Kasumi-1 (cell line): ENCODE measurements at regions not wholly inside any gene's neighbourhood (a gene's known extent, or its start where the extent isn't known, plus 50 kb on each side); places are given as distances from the start of the nearest gene placed in this dataset.

Source experiments
- DNase-seq, 2 experiments: peaks; one replicate each; lab custom pipeline; 2025; lab: John Stamatoyannopoulos, UW

DNA sequence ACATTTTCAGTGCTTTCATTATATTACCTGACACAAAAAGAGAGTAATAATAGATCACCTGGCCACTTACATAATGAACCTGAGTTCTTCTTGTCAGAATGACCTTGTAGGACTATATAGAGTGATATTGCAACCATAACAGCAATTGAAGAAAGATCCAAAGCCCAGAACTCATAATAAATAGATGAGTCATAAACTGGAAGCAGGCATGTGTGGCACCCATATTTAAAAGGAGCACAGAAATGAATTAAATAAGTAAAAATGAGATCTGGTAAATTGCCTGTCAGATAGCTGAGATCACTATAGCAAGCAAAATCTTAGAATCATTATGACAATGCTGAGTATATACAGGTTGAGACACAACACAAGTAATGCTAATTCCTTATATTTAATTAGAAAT, 331.8 kb downstream of the AASDHPPT start:
- no peak for DNase-seq

DNA sequence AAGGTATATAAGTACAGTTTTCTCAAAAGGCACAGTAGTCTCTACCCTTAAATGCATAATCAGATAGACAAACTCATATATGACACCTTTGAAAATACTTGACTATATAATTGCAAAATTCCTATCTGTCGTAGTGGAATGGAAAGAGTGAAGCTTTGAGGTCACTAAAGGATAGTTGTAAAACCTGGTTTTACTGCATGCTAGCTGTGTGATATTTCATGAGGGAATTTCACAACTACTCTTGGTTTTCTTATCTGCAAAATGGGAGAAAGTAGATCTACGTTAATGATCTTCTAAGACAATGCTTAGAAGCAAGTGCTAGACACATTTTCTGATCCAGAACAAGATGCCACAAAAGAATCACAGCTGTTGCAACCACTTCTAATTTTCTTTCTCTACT, 332.2 kb downstream of the AASDHPPT start:
- no peak for DNase-seq

DNA sequence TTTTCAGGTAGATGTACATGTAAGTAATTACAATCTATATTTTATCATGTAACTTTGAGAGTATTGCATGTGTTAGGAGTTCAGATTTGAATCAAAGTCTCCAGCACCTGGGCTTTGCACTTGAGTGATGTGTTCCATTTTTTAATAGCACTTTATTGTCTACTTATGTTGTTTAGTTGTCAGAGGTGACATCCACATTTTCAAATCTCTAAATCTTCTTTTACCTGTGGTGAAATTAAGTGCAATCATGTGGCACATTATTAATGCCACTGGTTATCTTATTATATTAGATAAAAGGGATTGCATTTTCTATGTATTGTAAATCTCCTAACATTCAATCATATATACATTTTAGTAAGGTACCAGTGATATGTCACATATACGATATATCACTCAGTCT, 333.4 kb downstream of the AASDHPPT start:
- no peak for DNase-seq

DNA sequence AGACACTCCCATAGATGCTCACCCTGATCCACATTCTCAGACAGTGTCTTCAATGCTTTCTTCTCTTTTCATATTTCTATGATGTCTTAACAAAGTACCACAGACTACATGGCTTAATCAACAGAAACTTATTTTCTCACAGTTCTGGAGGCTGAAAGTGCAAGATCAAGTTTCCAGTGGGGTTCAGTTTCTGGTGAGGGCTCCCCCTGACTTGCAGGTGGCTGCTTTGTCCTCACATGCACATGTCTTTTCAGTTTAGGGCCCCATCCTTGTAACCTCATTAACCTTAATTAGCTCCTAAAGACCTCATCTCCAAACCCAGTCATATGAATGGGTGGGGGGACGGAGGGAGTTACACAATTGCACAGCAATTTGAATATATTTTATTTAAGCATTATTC, 335.8 kb downstream of the AASDHPPT start:
- no peak for DNase-seq

DNA sequence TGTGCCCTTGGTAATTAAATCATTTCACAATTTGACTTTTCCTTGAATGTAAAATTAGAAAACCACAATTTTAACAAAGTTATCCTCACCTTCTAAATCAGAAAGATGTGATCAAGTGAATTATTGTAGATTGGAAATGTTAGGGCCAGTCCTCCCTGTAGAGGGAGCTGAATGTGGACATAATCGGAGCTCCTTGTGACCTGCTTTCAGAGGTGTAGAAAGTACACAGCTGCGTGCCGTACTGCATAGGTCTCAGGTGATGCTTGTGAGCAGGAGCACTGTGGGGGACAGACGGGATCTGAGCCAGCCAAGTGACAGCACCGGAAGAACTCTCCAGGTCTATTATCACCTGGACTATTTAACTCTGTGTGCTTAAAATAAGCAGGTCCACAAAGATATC, 338.0 kb downstream of the AASDHPPT start:
- DNase-seq, result no peak

DNA sequence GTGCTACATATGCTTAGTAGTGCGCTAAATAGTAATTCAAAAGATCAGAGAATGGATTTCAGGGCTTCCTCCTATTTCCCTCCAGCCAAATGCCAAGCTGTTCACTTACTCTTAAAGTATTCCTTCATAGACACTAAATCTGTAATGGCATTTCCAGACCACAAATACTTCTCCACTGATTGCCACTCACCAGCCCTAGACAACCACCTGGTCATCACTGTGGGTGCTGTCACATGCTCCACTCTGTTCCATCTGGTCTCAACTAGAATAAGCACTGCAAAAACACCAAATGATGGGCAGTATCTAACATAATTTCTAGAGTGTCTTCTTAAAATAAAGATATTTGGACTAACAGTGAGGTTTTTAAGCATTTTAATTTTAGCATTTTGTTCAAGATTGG, 341.3 kb downstream of the AASDHPPT start:
- DNase-seq, result no peak

DNA sequence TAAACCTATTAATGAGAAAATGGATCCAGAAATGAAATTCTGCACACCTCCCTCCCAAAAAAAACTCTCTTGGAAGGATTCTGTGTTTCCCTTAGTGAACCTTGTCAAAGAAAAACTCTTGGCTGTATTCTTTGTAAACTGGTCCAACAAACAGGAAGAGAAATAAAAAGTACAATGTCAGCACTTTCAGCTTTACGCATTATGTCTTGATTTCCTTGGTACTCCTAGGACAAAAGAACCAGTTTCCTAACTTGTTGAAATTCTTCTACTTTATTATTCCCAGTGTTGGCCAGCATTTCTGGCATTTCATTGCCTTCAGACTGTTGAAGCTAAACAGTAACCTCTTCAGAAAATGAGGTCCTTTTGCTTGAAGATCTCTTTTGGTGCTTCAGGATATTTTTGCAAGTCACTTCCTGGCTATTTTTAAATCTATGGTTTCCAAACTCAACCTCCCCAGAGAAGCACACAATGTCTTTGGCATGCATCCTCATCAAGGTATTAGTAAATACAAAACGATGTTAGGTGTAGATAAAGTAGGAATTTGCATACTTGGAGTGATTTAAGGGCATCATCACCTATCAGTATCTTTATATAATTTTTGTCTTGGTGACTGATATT, 342.7 kb downstream of the AASDHPPT start:
- DNase-seq, result no peak

DNA sequence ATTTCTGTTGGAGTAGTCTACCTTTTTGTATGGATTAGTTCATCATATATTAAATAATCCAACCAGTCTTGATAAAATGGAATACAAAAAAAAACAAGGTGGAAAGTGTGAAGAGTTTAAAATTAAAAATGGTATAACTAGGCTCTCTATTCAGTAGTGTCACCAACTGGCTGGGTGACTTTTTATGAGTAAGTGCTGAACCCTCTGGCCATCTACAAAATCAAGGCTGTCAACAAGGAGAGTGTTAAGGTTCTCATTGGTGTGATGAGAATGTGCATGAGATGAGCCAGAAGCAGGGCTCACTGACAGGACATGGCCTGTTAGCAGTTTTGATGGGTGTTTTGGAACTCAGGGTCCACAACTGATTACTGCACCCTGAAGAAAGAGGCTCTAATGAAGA, 343.2 kb downstream of the AASDHPPT start:
- no peak for DNase-seq

DNA sequence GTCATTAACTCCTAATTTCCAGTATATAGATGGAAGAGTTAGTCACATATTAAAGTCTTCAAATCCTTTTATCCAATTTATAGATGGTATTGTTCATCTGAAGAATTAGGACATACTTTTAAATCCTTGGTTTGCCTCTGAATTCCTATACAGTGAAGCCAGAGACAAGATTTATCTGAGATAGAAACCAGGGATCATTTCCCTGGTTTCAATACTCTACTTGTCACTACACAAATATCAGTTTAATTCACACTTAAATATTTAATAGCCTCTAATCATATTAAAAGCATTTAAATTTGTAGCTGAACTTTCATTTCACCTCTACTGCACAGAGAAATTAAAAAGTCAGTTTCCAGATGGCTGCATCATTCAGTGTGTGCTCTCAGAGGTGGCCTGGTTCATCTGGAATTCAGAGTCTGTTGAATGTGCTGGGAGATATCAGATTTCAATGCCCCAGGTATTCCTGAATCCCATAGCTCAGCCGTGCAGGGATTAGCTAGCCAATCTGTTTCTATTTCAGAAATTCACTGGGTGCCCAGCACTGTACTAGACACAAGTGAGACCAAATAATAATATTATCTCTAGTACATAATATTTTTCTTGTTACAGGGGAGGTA, 344.3 kb downstream of the AASDHPPT start:
- DNase-seq, result no peak

DNA sequence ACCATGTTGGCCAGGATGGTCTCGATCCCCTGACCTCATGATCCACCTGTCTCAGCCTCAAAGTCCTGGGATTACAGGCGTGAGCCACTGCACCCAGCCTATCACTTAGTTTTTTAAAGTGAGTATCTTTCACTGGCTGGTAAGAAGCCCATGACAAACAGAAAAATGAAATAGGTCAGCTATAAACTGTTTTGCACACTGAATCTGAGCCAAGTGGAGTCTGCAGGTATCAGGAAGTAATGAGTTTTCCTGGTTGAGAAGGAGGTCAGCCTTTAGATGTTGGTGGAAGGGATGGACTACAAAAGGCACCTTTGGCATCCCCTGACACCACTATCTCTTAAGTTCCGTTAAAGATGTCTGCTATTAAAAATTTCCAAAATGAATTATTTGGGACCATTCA, 345.1 kb downstream of the AASDHPPT start:
- no peak for DNase-seq

DNA sequence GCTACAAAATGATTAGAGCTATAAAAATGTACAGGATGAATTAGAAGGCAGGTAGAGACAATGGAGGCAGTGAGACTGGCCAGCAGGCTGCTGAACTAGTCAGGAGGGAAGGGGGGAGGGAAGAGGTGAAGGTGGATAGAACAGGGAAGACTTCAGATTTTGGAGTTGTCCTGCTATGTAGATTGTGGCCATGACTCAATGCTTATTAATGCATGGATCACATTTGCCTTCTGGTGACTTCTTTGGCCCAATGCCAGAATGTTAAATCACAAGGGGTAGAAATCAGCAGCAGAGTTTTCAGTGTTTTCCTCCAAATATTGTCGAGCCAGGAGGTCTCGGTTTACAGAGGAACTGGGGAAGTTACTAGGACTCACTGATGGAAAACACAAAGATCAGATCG, 346.6 kb downstream of the AASDHPPT start:
- no peak for DNase-seq

DNA sequence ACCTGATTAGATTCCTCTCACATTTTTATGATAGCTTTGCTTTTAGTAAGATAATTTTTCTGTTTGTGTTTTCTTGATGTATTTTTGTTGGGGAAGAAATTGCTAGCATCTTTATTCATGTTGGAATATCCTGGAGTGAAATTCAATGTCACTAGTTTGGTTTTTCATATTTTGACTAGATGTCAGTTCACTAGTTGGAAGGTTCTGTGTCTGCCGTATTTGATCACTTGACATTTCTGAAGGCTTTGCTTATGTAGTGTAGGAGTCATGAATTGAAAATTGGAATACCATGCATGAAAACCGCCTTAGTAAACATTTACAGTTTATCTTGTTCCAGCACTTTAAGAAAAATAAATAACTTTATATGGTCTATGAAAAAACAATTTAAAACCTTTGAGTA, 348.4 kb downstream of the AASDHPPT start:
- no peak for DNase-seq

DNA sequence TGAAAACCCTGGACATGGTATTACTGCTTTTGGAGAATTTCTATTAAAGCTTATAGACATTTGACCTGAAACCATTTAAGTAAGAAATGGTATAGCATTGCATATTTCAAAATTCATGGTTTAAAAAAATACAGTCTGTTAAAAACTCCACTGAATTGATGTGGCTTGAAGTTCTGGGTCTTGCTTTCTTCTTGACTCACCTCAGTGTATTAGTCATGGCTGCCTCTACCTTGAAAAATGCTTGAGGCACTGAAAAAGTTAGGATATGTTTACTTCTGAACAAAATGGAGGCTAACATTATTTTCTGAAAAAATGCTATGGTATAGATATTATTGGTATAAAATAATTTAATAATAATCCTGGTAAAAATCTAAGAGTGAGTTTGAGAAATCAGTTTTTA, 349.2 kb downstream of the AASDHPPT start:
- DNase-seq, result no peak

DNA sequence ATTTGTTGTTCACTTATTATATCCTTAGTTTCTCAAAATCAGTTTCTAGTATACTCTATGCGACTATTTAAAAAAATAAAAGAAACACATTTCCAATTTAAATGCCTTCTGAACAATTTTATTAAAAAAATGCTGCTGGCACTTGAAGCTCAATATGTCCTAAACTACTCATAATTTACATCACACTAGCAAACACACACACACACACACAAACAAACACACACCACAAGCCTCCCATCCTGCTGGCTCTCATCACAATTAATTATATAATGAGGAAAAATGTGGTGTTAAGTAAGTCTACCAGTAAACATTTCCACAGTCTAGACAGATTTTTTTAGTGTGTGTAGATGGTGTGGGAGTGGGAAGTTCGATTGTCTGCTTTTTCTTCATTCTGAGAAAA, 350.3 kb downstream of the AASDHPPT start:
- no peak for DNase-seq

DNA sequence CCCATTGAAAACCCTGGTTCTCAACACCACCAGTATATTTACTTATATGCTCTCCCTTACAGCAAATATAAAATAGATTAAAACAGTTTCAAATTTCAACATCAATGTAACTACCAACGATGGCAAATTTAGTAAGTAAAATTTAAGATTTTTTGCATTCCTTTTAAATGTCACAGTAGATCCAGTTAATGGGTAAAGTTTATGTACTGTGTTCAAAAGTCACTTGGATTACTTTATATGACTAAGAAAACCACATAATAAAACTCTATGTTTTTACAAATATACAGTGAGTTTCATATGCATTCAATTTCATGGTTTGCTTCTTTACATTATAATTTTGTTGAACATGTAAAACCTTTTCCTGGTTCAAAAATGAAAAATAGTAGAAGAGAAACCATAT, 364.6 kb downstream of the AASDHPPT start:
- no peak for DNase-seq

DNA sequence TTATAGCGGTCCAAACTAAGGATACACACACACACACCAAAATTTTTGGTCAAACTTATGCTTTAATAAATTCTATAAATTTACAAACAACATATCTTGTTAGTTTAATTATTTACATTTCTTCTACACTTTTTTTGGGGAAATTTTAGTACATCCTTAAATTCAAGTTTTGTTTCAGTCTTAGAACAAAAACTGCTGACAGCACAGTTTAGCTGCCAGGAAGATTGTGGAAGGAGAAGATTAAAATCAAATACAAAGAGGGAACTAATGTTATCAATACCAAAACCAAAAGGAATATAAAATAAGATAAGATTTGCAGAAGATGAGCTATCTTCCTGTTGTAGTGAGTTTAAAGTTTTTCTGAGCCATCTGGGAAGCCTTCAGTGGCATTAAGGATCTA, 368.8 kb downstream of the AASDHPPT start:
- no peak for DNase-seq

DNA sequence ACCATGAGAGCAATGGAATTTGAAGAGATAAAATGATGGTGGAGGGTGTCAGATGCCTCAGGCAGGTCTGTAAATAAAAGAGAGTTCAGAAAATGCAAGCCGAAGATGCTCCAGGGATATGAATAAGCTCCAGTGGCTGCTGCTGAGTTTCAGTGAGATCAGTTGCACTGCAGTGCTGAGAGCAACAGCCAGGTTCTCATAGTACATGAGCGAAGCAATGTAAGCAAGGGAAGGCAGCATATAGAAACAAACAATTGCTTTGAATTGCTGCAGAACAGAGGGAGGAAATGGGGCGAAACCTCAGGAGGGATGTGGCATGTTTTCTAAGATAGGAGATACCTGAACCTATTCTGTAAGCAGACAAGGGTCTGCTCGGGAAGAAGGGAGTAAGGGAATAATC, 369.5 kb downstream of the AASDHPPT start:
- DNase-seq, result no peak

DNA sequence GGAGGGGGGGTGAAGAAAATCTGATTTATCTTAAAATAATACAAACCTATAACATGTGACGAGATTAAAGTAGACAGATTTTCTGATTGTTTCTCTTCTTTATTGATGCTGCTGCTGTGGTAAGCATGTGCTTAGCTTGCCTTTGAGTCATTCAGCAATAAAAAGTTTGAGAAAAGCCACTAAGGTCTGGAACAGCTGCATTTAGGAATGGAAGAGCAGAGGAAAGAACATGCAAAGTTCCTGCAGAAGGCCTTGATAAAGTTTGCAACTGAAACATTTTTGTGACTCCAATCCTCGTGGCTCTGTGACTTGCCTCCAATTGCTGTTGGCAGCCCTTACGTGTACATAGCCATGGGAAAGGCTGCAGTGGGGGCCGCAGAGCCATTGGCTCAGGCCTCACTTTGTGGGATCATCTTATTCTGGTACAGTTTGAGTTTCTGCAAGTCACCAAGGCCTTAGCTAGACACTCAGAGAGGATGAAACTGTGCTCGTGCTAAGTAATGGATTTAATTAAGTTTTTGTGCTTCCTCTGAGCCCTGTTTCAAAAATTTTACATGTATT, 370.2 kb downstream of the AASDHPPT start:
- no peak for DNase-seq

DNA sequence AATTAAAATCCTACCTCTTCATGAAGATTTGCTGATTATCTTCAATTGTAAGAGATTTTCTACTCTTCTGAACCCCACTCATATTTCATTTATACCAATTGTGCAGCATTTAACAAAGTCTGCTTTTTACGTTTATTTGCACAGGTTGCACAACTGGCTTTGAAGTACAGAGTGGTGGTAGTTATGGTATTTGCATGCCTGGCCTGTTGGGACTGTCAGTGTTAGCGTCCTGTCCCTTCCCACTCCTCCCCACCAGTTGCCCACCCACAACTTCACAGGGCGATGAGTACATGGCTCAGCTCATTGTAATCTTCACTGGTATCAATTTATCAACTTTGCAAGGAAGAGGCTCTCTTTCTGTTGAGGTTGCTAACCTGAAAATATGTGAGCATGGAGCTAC, 372.3 kb downstream of the AASDHPPT start:
- DNase-seq, result no peak

DNA sequence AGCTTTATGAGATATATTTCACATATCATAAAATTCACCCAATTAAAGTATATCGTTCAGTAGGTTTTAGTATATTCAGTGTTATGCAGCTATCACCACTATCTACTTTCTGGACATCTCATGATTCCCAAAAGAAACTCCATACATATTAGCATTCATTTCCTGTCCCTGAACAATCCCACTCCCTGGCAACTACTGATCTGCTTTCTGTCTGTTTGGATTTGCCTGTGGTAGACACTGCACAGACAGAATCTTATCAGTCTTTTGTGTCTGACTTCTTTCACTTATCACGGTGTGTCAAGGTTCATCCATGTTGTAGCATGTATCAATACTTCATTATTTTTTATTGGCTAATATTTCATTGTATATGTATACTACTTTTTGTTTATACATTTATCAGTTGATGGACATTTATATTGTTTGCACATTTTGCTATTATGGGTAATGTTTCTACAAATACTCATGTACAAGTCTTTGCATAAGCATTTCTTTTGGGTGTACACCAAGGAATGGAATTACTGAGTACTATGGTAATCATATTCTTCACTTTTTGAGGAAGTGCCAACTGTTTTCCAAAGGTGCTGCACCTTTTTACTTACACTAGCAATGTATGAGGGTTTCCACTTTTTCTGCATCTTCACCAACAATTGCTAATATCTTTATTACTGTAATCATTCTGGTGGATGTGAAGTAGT, 373.9 kb downstream of the AASDHPPT start:
- no peak for DNase-seq

DNA sequence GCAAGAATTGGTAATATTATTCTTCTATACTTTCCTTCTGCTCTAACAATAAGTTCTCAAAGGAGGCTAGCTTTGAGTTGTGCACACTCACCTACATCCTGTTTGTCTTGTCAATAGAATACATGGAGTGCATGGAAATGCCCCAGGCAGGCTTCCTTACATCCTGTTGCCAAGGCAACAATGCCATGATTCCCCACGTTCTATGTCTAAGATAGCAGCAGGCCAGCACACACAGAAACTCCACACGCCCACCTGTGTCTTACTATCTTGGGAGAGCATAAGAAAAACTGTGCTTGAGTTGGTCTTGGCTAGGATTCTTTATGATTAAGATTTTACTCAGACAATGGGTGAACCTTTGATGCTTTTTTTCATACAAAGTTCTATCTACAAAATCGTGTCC, 379.2 kb downstream of the AASDHPPT start:
- no peak for DNase-seq

DNA sequence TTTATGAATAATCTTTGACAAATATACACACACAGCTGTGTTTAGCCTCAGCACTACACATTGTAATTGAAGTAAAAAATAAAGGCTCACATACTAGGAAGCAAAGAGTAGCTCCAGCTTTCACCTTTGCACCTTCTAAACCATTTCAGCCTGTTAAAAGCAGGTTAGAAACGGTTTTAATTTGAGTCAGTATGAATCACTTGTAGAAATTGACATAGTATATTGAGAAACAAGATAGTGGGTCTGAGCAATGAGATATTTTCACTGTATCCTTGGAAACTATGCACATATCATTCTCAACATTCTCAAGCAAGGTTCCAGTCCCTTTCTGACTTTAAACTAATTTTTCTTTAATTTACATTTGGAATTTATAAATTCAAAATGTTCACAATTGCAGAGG, 380.3 kb downstream of the AASDHPPT start:
- DNase-seq, result no peak

DNA sequence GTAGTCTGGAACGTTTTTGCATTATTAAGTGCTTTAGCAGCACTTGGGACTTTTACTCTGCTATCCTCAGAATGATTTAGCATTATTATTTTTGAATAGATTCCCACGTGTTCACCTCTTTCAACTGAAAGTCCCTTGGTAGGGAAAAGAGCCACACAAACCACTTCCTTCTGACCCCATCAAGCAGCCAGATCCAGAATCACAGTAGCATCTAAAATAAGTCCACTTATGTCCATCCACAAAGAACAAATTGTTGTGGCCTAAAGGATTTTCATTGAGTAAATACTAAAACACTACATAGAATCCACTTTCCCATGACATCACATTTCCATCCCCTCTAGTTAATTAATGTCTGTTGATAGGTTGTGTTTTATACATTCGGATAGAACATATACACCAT, 381.7 kb downstream of the AASDHPPT start:
- no peak for DNase-seq
